NCI-H1417 treated with DMSO at 0.1 percent for 48 hours (cell line): ENCODE measurements at regions not wholly inside any gene's neighbourhood (a gene's known extent, or its start where the extent isn't known, plus 50 kb on each side); places are given as distances from the start of the nearest gene placed in this dataset.
"Not testable (repeated sequence)": the region's sequence is repeated elsewhere in the genome, so short reads cannot be mapped to it uniquely, and the experiment has no call there.

ENCODE experiments used
- DNase-seq: peaks from one replicate; lab custom pipeline; 2025; lab: John Stamatoyannopoulos, UW

GRCh38 chr21:35748678-35749314, 311.5 kb downstream of the SETD4 start:
- DNase-seq, result no peak

- no peak for DNase-seq
These were observed 316.8 kb downstream of the SETD4 start for GRCh38 chr21:35743571-35743970.

GRCh38 chr21:35738347-35738961, 321.9 kb downstream of the SETD4 start:
- DNase-seq, result no peak

GRCh38 chr21:35737899-35738346, 322.4 kb downstream of the SETD4 start:
- no peak for DNase-seq

GRCh38 chr21:35737449-35737848, 322.9 kb downstream of the SETD4 start:
- no peak for DNase-seq

- no peak for DNase-seq
These were observed 327.5 kb downstream of the SETD4 start for GRCh38 chr21:35732788-35733187.

- DNase-seq, result no peak
These were observed 330.0 kb downstream of the SETD4 start for GRCh38 chr21:35730325-35730724.

GRCh38 chr21:35727830-35728229, 332.5 kb downstream of the SETD4 start:
- no peak for DNase-seq

- DNase-seq, result no peak
These were observed 336.2 kb downstream of the SETD4 start for GRCh38 chr21:35724156-35724555.

GRCh38 chr21:35721701-35722100, 338.6 kb downstream of the SETD4 start:
- no peak for DNase-seq

- DNase-seq, result no peak
These were observed 340.1 kb downstream of the SETD4 start for GRCh38 chr21:35720208-35720731.

GRCh38 chr21:35719080-35719479, 341.2 kb downstream of the SETD4 start:
- DNase-seq, result no peak

GRCh38 chr21:35716876-35717565, 343.3 kb downstream of the SETD4 start:
- no peak for DNase-seq

GRCh38 chr21:35713914-35714313, 346.4 kb downstream of the SETD4 start:
- DNase-seq, result no peak

GRCh38 chr21:35711661-35712060, 348.7 kb downstream of the SETD4 start:
- no peak for DNase-seq

- DNase-seq, result no peak
These were observed 349.1 kb downstream of the SETD4 start for GRCh38 chr21:35711213-35711612.

- not testable (repeated sequence) for DNase-seq
These were observed 350.3 kb downstream of the SETD4 start for GRCh38 chr21:35709990-35710389.

- no peak for DNase-seq
These were observed 354.4 kb downstream of the SETD4 start for GRCh38 chr21:35705888-35706287.

GRCh38 chr21:35705237-35705887, 355.0 kb downstream of the SETD4 start:
- DNase-seq, result no peak

GRCh38 chr21:35703704-35704103, 356.6 kb downstream of the SETD4 start:
- DNase-seq, result no peak

- DNase-seq, result no peak
These were observed 361.0 kb downstream of the SETD4 start for GRCh38 chr21:35699361-35699760.

GRCh38 chr21:35697321-35697808, 363.0 kb downstream of the SETD4 start:
- DNase-seq, result peak; percentile 44
